ENCODE measurements at regions not wholly inside any gene's neighbourhood (a gene's known extent, or its start where the extent isn't known, plus 50 kb on each side); places are given as distances from the start of the nearest gene placed in this dataset.
"Not testable (repeated sequence)": the region's sequence is repeated elsewhere in the genome, so short reads cannot be mapped to it uniquely, and the experiment has no call there.

DNA sequence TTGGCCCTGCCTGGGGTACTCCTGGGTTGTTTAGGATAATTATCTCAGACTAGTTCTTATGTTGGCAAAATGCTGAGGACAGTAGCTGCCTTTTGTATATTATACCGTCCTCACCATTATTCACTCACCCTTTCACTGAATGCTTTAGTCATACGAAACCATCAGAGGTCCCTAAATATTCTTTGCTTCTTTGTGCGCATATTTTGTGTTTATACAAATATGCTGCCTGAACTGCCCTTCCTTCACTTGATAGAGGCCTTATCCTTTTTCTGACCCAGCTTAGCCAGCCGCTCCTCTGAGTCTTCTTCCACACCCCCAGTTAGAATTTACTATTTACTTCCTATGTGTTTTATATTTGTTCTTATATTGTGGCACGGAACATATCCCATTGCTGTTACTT is 70.2 kb upstream of the OSBPL3 start:
- no peaks in the 10 kb centered on the region for H3K4me1 ChIP-seq (ENCODE audit: control insufficient read depth, insufficient read depth, low read length)
- H3K36me3 ChIP-seq (ENCODE audit: control insufficient read depth, insufficient read depth, low read length, severe bottlenecking), result no peaks in the 10 kb centered on the region
- DNase-seq (ENCODE audit: low read depth), result no peak
- no peak overlapping the region for H3K9ac ChIP-seq (ENCODE audit: low read length)
- no peak overlapping the region for H3K4me3 ChIP-seq (ENCODE audit: low read length)
- no peaks in the 10 kb centered on the region for H3K27me3 ChIP-seq (replicated peaks; ENCODE audit: control insufficient read depth, insufficient read depth, low read length)
- no peaks in the 10 kb centered on the region for H3K9me3 ChIP-seq (ENCODE audit: control insufficient read depth, low read length)

- H3K4me3 ChIP-seq (ENCODE audit: low read length), result no peak overlapping the region
- no peaks in the 10 kb centered on the region for H3K27me3 ChIP-seq (replicated peaks; ENCODE audit: control insufficient read depth, insufficient read depth, low read length)
- no peak for DNase-seq (ENCODE audit: low read depth)
Observed at GRCh38 chr7:25048444-25048834, 68.5 kb upstream of the OSBPL3 start.

GRCh38 chr7:25047571-25048443 is 67.8 kb upstream of the OSBPL3 start:
- DNase-seq (ENCODE audit: low read depth); H3K36me3 ChIP-seq (ENCODE audit: control insufficient read depth, insufficient read depth, low read length, severe bottlenecking); H3K4me1 ChIP-seq (ENCODE audit: control insufficient read depth, insufficient read depth, low read length); H3K4me3 ChIP-seq (ENCODE audit: low read length); H3K9me3 ChIP-seq (ENCODE audit: control insufficient read depth, low read length); H3K9ac ChIP-seq (ENCODE audit: low read length); H3K27me3 ChIP-seq (replicated peaks; ENCODE audit: control insufficient read depth, insufficient read depth, low read length): not testable (repeated sequence)

More at GRCh38 chr7:25048444-25048834, 68.5 kb upstream of the OSBPL3 start:
- no peaks in the 10 kb centered on the region for H3K4me1 ChIP-seq (ENCODE audit: control insufficient read depth, insufficient read depth, low read length)
- H3K36me3 ChIP-seq (ENCODE audit: control insufficient read depth, insufficient read depth, low read length, severe bottlenecking), result no peaks in the 10 kb centered on the region
- H3K9ac ChIP-seq (ENCODE audit: low read length), result no peak overlapping the region
- H3K9me3 ChIP-seq (ENCODE audit: control insufficient read depth, low read length), result no peaks in the 10 kb centered on the region

- Histone ChIP-seq H3K36me3 (ENCODE audit: control insufficient read depth, insufficient read depth, low read length, severe bottlenecking) (no peaks in the 10 kb centered on the region), H3K4me3 (ENCODE audit: low read length) (no peak overlapping the region), H3K27me3 (replicated peaks; ENCODE audit: control insufficient read depth, insufficient read depth, low read length) (no peaks in the 10 kb centered on the region), H3K4me1 (ENCODE audit: control insufficient read depth, insufficient read depth, low read length) (no peaks in the 10 kb centered on the region), H3K9ac (ENCODE audit: low read length) (no peak overlapping the region), H3K9me3 (ENCODE audit: control insufficient read depth, low read length) (no peaks in the 10 kb centered on the region)
- DNase-seq (ENCODE audit: low read depth), result no peak
Observed at GRCh38 chr7:25037325-25037724, 57.3 kb upstream of the OSBPL3 start.

- Histone ChIP-seq H3K4me3 (ENCODE audit: low read length) (no peak overlapping the region), H3K9ac (ENCODE audit: low read length) (no peak overlapping the region), H3K36me3 (ENCODE audit: control insufficient read depth, insufficient read depth, low read length, severe bottlenecking) (no peaks in the 10 kb centered on the region), H3K4me1 (ENCODE audit: control insufficient read depth, insufficient read depth, low read length) (no peaks in the 10 kb centered on the region), H3K9me3 (ENCODE audit: control insufficient read depth, low read length) (no peaks in the 10 kb centered on the region), H3K27me3 (replicated peaks; ENCODE audit: control insufficient read depth, insufficient read depth, low read length) (no peaks in the 10 kb centered on the region)
- DNase-seq (ENCODE audit: low read depth), result no peak
Observed at GRCh38 chr7:25035274-25035673, 55.3 kb upstream of the OSBPL3 start.

DNA sequence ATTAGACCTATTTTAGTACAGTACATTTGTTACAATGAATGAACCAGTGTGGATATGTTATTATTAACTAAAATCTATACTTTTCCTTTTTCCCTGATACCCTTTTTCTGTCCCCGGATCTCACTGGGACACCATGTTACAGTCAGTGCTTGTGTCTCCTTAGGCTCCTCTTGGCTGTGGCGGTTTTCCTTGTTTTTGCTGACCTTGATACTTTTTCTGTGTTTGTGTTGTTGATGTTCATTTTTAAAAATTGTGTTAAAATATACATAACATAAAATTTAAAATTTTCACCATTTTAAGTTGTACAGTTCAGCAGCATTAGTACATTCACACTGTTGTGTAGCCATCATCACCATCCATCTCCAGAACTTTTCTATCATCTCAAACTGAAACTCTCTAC is 54.2 kb upstream of the OSBPL3 start:
- H3K27me3 ChIP-seq (replicated peaks; ENCODE audit: control insufficient read depth, insufficient read depth, low read length), result no peaks in the 10 kb centered on the region
- no peaks in the 10 kb centered on the region for H3K4me1 ChIP-seq (ENCODE audit: control insufficient read depth, insufficient read depth, low read length)
- no peaks in the 10 kb centered on the region for H3K36me3 ChIP-seq (ENCODE audit: control insufficient read depth, insufficient read depth, low read length, severe bottlenecking)
- H3K4me3 ChIP-seq (ENCODE audit: low read length), result no peak overlapping the region
- H3K9me3 ChIP-seq (ENCODE audit: control insufficient read depth, low read length), result no peaks in the 10 kb centered on the region
- DNase-seq (ENCODE audit: low read depth), result no peak
- no peak overlapping the region for H3K9ac ChIP-seq (ENCODE audit: low read length)

DNA sequence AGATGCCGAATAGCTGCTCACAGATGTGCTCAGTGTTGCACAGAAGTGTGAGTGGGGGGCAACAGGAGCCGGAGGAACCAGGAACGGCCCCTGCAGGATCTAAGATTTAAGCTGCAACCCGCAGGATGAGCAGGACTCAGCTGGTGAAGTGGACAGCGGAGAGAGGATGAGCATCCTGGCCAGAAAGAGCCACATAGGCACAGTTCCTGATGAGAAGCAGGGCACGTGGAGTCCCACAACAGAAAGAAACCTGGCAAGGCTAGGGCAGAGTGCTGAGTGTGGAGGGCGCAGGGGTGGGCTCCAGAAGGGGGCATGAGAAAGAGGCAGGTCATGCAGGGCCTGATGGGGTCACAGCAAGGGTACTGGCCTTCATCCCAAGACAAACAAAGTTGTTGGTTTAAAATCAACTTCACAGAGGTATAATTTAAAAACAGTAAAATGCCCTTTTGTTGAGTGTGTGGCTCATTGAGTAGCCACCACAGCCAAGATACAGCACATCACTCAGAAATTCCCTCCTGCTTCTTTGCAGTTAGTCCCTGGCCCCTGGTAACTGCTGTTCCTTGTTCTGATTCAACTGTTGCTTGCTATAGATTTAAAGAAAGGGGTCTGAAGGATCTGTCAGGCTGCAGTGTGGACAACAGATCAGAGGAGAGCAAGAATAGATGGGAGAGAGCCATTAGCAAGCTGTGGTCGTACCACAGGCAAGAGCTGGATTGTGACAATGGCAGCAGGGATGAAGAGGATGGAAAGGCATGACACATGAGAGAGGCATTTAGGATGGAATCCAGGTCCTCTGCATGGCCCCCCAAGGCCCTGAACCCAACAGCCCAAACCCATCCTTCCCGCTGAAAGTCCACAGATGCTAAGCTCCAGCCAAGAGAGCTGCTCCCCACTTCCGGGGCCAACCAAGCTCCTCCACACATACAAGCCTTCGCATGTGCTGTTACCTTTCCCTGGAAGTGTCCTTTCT is 53.1 kb upstream of the OSBPL3 start:
- no peak overlapping the region for H3K4me3 ChIP-seq (ENCODE audit: low read length)
- no peak for DNase-seq (ENCODE audit: low read depth)
- H3K36me3 ChIP-seq (ENCODE audit: control insufficient read depth, insufficient read depth, low read length, severe bottlenecking), result no peaks in the 10 kb centered on the region
- no peak overlapping the region for H3K9ac ChIP-seq (ENCODE audit: low read length)
- H3K4me1 ChIP-seq (ENCODE audit: control insufficient read depth, insufficient read depth, low read length), result peaks cover 9% of the 10 kb centered on the region
- H3K9me3 ChIP-seq (ENCODE audit: control insufficient read depth, low read length), result no peaks in the 10 kb centered on the region
- H3K27me3 ChIP-seq (replicated peaks; ENCODE audit: control insufficient read depth, insufficient read depth, low read length), result no peaks in the 10 kb centered on the region

- no peak for DNase-seq (ENCODE audit: low read depth)
- no peaks in the 10 kb centered on the region for H3K36me3 ChIP-seq (ENCODE audit: control insufficient read depth, insufficient read depth, low read length, severe bottlenecking)
- peaks cover 18% of the 10 kb centered on the region for H3K4me1 ChIP-seq (ENCODE audit: control insufficient read depth, insufficient read depth, low read length)
- no peaks in the 10 kb centered on the region for H3K9me3 ChIP-seq (ENCODE audit: control insufficient read depth, low read length)
- no peak overlapping the region for H3K9ac ChIP-seq (ENCODE audit: low read length)
- H3K4me3 ChIP-seq (ENCODE audit: low read length), result no peak overlapping the region
- no peaks in the 10 kb centered on the region for H3K27me3 ChIP-seq (replicated peaks; ENCODE audit: control insufficient read depth, insufficient read depth, low read length)
Observed at GRCh38 chr7:25031432-25031831, 51.5 kb upstream of the OSBPL3 start.

GRCh38 chr7:25031007-25031406 is 51.0 kb upstream of the OSBPL3 start:
- no peaks in the 10 kb centered on the region for H3K9me3 ChIP-seq (ENCODE audit: control insufficient read depth, low read length)
- H3K36me3 ChIP-seq (ENCODE audit: control insufficient read depth, insufficient read depth, low read length, severe bottlenecking), result no peaks in the 10 kb centered on the region
- no peak for DNase-seq (ENCODE audit: low read depth)
- no peak overlapping the region for H3K9ac ChIP-seq (ENCODE audit: low read length)
- H3K4me3 ChIP-seq (ENCODE audit: low read length), result no peak overlapping the region
- H3K4me1 ChIP-seq (ENCODE audit: control insufficient read depth, insufficient read depth, low read length), result peaks cover 21% of the 10 kb centered on the region
- no peaks in the 10 kb centered on the region for H3K27me3 ChIP-seq (replicated peaks; ENCODE audit: control insufficient read depth, insufficient read depth, low read length)

Measured in adipocyte (in vitro differentiated cells).